Erythroblast (primary cell): ENCODE measurements at regions not wholly inside any gene's neighbourhood (a gene's known extent, or its start where the extent isn't known, plus 50 kb on each side); places are given as distances from the start of the nearest gene placed in this dataset.

ENCODE experiments used
- GATA1 ChIP-seq: IDR thresholded peaks from 2 replicates; pipeline ENCODE4 v1.6.1; 2011; ENCODE audit warnings: low read depth, mild to moderate bottlenecking, control low read depth, low read length, moderate library complexity
- POLR2A ChIP-seq: IDR thresholded peaks from 2 replicates; pipeline ENCODE4 v1.6.1; 2011; ENCODE audit warnings: mild to moderate bottlenecking, low read length

GRCh38 chr1:245019910-245020486, 134.8 kb upstream of the KIF26B start:
- TF ChIP-seq POLR2A (no peak), GATA1 (no peak)
